Esophagus muscularis mucosa (tissue), 4 donors: ENCODE measurements at regions not wholly inside any gene's neighbourhood (a gene's known extent, or its start where the extent isn't known, plus 50 kb on each side); places are given as distances from the start of the nearest gene placed in this dataset.

Source experiments
- DNase-seq: peaks from one replicate; pipeline ENCODE4 v3.0.0-alpha.2; 2017; ENCODE audit errors: extremely low spot score
- H3K27ac ChIP-seq, 4 donors: fragments of 200-600 bp; sonication (generic); replicated peaks in 1 of 4; 1 replicate in 3 of 4; 2 replicates in 1 of 4; pipeline ENCODE4 v1.5.1; 2016 to 2019; ENCODE audit warnings: mild to moderate bottlenecking in 1 of 4
- H3K27me3 ChIP-seq, 4 donors: fragments of 200-600 bp; sonication (generic); one replicate each; pipeline versions ENCODE4 v1.5.1 to v1.6.0; 2016 to 2019
- H3K36me3 ChIP-seq, 4 donors: fragments of 200-600 bp; sonication (generic); one replicate each; pipeline ENCODE4 v1.5.1; 2016 to 2019
- H3K4me1 ChIP-seq, 4 donors: fragments of 200-600 bp; sonication (generic); one replicate each; pipeline ENCODE4 v1.5.1; 2016 to 2019
- H3K4me3 ChIP-seq, 4 donors: fragments of 200-600 bp; sonication (generic); 1 replicate in 2 of 4; 2 replicates in 2 of 4; pipeline ENCODE4 v1.5.1; 2016 to 2019; ENCODE audit warnings: mild to moderate bottlenecking in 4 of 4, moderate library complexity in 1 of 4
- H3K9me3 ChIP-seq, 4 donors: fragments of 200-600 bp; sonication (generic); 1 replicate in 3 of 4; 2 replicates in 1 of 4; pipeline ENCODE4 v1.5.1; 2016 to 2019
- CTCF ChIP-seq, 3 experiments: fragments of 200-600 bp in 2 of 3; fragments of 450-650 bp in 1 of 3; sonication (generic) in 2 of 3; IDR thresholded peaks; one replicate each; pipeline ENCODE4 v1.5.1; 2017 to 2019; ENCODE audit warnings: antibody characterized with exemption in 3 of 3, mild to moderate bottlenecking in 2 of 3, moderate library complexity in 1 of 3
- EP300 ChIP-seq: sonication (generic); formaldehyde crosslinking; IDR thresholded peaks from one replicate; pipeline ENCODE4 v1.6.1; 2017; ENCODE audit warnings: antibody characterized with exemption
- POLR2A ChIP-seq: fragments of 450-650 bp; IDR thresholded peaks from one replicate; pipeline ENCODE4 v1.6.1; 2017; ENCODE audit warnings: antibody characterized with exemption, moderate library complexity, mild to moderate bottlenecking, low read depth
- POLR2AphosphoS5 ChIP-seq, 2 donors: sonication (generic); formaldehyde crosslinking; IDR thresholded peaks; one replicate each; pipeline ENCODE4 v1.6.1; 2017; ENCODE audit warnings: antibody characterized with exemption in 2 of 2
- WGBS: methylation state at CpG from one replicate; pipeline ENCODE4 v1.1.5; 2018; 5-methylcytosine and 5-hydroxymethylcytosine counted together
- intact Hi-C: fragments of 100-400 bp; cut with DNase I; formaldehyde crosslinking; loops from one replicate; pipeline ENCODE4 v1.15.1; 2023

GRCh38 chr20:17837179-17837578, 131.4 kb downstream of the SNX5 start:
- Histone ChIP-seq H3K27ac (peak overlapping the region; percentile 72 to 82 (median 72)), H3K4me3 (no peak overlapping the region), H3K4me1 (peaks cover 24 to 42% (median 36%) of the 10 kb centered on the region in 4 donors), H3K36me3 (no peaks in the 10 kb centered on the region), H3K9me3 (no peaks in the 10 kb centered on the region), H3K27me3 (no peaks in the 10 kb centered on the region)
- TF ChIP-seq EP300 (no peak), CTCF (IDR thresholded peaks at IDR 0.05) (no peak), POLR2AphosphoS5 (IDR thresholded peaks at IDR 0.05) (no peak), POLR2A (no peak)
- intact Hi-C loops, result no loop called here
- DNase-seq, result no peak
- WGBS, result 83% methylated on average over 3 of the region's 3 CpGs

- intact Hi-C loops, result no loop called here
- no peak for TF ChIP-seq CTCF (IDR thresholded peaks at IDR 0.05)
- no peak for TF ChIP-seq EP300
- TF ChIP-seq POLR2AphosphoS5 (IDR thresholded peaks at IDR 0.05), result peak; percentile 25 to 32
- DNase-seq, result no peak
- peaks cover 24 to 34% (median 28%) of the 10 kb centered on the region in 4 donors for H3K4me1 ChIP-seq
- no peaks in the 10 kb centered on the region for H3K36me3 ChIP-seq
- no peaks in the 10 kb centered on the region for H3K27me3 ChIP-seq
- H3K9me3 ChIP-seq, result no peaks in the 10 kb centered on the region
- no peak overlapping the region for H3K4me3 ChIP-seq
- 75% methylated on average over 12 of the region's 12 CpGs for WGBS
- H3K27ac ChIP-seq, result peak overlapping the region; percentile 72 to 82 (median 72)
Observed at GRCh38 chr20:17836303-17836861, 132.2 kb downstream of the SNX5 start.

DNA sequence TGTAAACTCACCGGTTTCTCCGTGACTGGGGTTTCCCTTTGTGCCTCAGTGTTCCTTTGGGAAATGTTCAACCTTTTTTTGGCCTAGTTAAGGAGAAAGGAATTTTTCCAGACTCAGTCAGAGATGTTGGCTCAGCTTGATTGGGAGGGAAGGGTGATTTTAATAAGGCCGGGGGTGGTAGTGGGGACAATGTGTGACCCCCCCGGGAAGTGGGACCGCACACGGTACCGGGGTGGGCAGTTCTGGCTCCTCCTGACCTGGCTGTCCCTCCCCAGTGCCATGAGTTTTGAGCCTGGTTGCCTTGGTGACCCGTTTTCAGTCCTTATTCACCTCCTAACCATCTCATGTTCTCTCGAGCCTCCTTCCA, 132.7 kb downstream of the SNX5 start:
- TF ChIP-seq POLR2AphosphoS5 (IDR thresholded peaks at IDR 0.05) (no peak), CTCF (IDR thresholded peaks at IDR 0.05) (no peak), EP300 (no peak), POLR2A (no peak)
- Histone ChIP-seq H3K9me3 (no peaks in the 10 kb centered on the region), H3K4me3 (no peak overlapping the region), H3K27me3 (no peaks in the 10 kb centered on the region), H3K27ac (peak overlapping the region; percentile 72 to 82 (median 72)), H3K4me1 (peaks cover 20 to 30% (median 27%) of the 10 kb centered on the region in 4 donors), H3K36me3 (no peaks in the 10 kb centered on the region)
- intact Hi-C loops, result no loop called here
- WGBS, result 77% methylated on average over 9 of the region's 9 CpGs
- DNase-seq, result no peak

- intact Hi-C loops, result no loop called here
- H3K27me3 ChIP-seq, result no peaks in the 10 kb centered on the region
- TF ChIP-seq EP300 (no peak), POLR2A (no peak), POLR2AphosphoS5 (IDR thresholded peaks at IDR 0.05) (peak; percentile 12 to 26), CTCF (IDR thresholded peaks at IDR 0.05) (no peak)
- H3K4me1 ChIP-seq, result peaks cover 19 to 32% (median 27%) of the 10 kb centered on the region in 4 donors
- H3K4me3 ChIP-seq, result no peak overlapping the region
- WGBS, result 50% methylated on average over 12 of the region's 15 CpGs
- peak overlapping the region; percentile 72 to 82 (median 72) for H3K27ac ChIP-seq
- H3K36me3 ChIP-seq, result no peaks in the 10 kb centered on the region
- no peak for DNase-seq
- no peaks in the 10 kb centered on the region for H3K9me3 ChIP-seq
Observed at GRCh38 chr20:17835240-17835933, 133.2 kb downstream of the SNX5 start.
